ENCODE measurements at regions not wholly inside any gene's neighbourhood (a gene's known extent, or its start where the extent isn't known, plus 50 kb on each side); places are given as distances from the start of the nearest gene placed in this dataset.
"Not testable (repeated sequence)": the region's sequence is repeated elsewhere in the genome, so short reads cannot be mapped to it uniquely, and the experiment has no call there.

DNA sequence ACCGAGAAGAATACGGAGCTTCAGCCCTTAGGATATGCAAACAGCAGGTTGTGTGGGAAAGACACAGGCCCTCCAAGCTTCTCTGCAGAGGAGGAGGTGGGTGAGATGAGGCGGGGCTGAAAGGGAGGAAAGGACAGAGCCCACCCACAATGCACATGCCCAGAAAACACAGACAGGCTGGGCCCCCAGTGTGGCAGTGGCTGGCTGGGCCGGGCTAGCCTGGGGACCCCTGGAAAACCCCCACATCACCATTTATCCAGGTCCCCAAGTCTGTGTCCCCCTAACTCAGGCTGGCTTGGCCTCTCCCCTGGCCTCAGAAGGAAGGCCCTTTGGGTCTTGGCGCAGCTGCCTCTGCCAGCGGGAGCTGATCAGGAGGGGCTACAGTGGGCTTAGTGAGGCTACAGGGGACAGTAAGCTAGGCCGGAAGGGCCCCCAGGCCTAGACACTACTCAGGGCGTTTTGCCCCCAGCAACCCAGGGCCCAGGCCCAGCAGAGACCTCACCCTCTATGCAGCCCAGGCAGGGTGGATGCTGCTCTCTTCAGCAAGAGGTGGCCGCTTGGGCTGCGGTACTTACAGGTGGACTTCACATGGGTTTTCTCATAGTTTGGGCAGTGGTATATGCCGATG is 119.5 kb downstream of the TUBA3C start:
- no peak for DNase-seq (ENCODE audit: low spot score)

DNA sequence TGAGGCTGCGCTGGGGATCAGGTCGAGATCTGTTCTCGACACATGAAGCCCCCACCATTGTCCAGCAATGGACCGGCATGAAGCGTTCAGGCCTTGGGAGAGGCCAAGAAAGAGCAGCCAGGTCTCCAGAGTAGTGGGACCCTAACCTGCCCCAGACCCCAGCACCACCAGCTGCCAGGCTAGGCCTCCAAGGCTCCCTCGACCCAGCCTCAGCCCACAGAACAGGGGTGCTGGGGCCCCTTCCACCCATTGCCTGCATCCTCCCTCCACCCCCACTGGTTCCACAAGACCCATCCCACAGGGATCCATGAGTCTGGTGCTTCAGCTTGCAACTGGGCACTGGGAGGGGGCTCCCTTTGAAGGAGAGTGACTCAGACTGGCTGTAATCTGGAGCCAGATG is 120.3 kb downstream of the TUBA3C start:
- no peak for DNase-seq (ENCODE audit: low spot score)

DNA sequence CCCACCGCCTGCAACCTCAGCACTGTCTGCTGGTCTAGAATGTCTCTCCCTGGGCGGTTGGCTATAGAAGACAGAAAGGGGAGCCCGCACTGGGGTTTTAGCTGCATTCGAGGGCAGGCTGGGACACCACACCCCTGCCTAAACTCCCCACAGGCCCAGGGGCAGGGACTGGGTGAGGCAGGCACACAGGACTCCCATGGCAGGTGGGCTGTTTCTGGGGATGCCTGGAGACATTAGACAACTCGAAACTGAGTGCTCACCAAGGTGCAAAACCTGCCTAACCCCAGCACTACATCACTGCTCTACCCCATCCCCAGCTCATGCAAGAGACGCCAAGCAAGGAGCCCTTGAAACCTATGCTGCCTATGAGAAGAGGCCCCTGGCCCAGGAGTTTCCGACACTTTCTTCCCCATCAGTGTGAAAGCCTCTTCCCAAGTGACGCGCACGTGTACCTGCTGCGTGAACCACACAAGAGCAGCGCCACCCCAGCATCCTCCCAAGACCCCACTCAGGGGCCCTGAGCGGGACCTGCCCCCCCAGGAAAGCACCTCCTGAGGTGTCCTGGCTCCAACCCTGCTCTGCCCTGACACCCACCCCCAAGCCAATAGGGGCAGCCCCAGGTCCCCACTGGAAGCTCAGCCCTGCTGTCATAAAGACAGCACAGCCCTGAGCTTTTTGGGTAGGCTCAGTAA is 121.2 kb downstream of the TUBA3C start:
- no peak for DNase-seq (ENCODE audit: low spot score)

DNA sequence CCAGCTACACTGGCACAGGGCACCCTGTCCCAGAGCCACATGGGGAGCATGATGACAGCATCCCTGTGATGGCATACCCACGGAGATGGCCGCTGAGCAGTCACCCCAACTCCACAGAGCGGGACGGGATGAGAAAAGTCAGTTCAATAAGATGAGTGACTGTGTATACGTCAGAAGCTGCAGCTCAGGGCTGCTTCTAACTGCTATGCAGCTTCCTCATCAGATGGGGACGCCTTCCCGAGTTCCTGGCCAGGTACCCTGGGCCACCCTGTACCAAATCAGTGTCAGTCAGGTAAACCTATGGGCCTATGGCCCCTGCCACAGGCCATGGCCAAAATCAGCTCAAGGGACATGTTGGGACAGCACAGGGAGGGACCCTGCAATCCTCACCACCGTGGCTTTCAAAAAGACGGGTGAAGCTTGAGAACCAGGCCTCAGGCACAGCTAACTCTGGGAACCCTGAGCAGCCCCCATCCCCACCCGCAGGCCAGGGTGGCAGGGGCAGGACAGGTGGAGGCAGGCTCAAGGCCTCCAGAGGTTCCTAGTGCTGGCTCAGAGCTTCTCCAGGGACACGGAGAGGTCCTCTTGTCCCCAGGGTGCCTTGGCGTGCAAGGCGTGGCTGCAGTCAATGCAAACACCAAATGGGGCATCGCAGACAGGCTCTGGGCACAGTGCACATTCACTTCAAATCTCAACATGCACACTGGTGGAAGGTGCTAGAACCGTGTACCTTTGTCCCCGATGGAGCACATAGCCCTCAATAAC is 122.4 kb downstream of the TUBA3C start:
- DNase-seq (ENCODE audit: low spot score) = no peak

DNA sequence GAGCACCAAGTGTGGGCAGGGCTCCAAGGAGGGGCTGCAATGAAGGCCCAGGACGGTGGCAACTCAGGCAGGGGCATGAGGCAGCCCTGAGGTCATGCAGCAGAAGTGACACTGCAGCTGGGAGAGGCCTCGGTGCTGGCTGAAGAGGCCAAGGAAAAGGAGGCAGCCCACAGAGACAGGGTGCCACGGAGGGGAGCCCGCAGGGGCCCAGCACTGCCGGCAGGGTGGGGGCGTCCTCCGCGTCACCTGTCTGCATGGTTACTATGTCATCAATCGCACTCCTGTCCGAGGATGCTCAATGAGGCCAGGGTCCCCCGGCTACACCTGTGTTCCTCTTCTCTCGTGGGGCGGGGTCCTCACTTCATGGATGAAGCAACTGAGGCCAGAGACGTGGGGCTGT is 123.1 kb downstream of the TUBA3C start:
- no peak for DNase-seq (ENCODE audit: low spot score)

DNA sequence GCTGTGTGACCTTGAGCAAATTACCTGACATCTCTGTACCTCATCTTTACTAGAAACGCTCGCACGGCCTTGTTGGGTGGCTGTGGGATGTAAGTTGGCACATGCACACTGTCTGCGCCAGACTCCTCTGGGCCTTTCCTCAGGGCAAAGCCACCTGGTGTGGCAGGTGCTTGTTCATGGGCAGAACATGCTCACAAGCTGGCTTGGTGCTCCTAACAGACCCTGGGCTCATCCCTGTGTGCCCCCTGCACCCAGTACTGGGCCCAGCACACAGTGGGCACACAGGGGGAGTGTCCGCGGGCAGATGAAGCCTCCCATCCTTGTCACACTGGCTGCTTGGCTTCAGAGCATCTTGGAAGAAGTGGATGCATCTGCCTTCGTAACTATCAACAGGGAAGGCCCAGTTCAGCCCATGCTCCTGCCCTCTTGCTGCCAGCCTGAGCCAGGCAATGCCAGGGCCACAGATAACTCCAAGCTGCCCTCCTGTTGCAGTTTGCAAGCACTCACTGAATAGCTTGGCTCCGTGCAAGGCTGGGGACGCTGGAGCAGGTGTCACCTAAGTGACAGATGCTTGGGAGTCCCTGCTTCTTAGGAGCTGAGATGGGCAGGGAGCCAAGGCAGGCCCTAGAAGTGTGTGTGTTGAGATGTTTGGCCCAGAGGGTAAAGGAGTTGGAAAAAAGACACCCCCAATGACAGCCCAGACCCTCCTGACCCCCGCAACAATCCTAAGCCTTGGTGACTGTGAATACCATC is 123.9 kb downstream of the TUBA3C start:
- no peak for DNase-seq (ENCODE audit: low spot score)

DNA sequence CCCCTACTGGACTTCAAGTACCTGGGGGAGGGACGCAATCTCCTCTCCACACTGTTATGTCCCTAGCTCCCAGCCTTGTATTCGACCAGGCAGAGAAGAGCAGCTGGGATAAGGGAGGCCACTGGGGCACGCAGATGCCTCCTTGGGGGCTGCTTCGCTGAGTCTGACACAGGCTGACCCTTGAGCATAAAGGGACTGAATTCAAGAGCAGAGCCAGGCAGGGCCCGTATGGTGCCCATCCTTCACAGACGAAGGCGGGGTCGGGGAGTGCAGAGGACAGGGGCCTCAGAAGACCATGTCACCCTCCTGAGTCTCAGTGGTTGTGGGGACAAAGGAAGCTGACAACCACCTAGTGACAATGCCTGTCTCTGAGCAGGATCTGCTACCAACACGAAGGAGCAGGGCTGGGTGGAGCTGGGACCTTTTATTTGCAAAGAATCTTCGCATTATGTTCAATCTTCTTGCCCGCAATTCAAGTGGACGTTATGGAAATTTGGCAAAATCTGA is 124.6 kb downstream of the TUBA3C start:
- DNase-seq (ENCODE audit: low spot score) = no peak

DNA sequence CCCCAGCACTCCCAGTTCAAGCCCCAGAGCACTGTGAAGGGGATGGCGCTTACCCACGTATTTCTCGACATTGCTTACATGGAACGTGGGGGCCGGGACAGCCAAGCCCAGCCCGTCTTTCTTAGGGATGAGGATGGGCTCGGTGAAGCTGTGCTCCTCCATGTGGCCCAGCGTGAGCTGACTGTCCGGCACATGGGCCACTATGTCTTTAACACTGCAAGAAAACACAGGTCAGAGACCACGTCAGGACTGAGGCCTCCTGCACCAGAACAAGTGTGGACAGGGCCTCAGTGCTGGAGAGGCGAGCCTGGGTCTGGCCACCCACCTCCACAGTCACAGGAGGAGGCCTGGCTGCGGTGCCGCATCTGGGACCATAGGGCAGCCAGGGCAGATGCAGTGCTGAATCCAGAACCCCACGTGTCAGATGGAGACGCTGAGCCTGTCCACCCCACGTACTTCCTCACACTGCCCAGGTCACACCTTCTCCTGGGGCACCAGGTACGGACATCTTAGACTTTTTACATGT is 125.2 kb downstream of the TUBA3C start:
- DNase-seq (ENCODE audit: low spot score) = no peak

DNA sequence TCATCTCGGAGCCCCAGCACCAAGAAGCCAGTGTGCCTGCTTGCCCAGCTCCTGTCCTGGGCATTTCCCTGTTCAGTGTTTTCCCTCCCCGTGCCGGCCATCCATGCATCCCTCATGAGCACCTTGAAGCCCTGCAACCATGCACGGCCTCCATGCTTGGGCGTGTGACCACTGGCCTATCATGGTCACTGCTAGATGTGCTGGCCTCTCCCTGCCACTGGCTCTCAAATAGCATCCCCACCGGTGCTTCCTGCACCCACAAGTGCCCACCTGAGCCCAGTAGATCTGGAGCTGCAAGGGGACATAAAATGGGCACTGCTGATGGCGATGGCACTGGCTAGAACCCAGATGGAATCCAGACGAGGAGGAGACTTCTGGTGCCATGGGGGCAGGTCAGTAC is 126.0 kb downstream of the TUBA3C start:
- no peak for DNase-seq (ENCODE audit: low spot score)

DNA sequence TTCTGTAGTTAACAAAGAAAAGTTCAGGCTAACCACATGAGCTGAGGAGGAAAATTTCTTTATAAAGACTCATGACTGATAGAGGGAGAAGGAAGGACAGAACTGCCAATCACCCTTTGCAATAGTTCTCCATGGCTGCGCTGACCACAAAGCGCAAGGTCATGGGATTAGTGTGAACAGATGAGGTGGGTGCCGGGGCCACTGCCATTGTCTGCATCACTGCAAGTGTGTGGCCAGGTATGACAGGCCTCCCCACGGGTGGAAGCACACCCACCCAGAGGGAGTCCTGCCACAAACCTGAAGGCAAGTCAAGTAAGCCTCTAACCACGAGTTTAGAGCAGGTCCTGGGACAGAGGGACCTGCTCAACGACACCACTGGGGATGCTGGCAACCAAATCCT is 128.1 kb downstream of the TUBA3C start:
- DNase-seq (ENCODE audit: low spot score) = no peak

DNA sequence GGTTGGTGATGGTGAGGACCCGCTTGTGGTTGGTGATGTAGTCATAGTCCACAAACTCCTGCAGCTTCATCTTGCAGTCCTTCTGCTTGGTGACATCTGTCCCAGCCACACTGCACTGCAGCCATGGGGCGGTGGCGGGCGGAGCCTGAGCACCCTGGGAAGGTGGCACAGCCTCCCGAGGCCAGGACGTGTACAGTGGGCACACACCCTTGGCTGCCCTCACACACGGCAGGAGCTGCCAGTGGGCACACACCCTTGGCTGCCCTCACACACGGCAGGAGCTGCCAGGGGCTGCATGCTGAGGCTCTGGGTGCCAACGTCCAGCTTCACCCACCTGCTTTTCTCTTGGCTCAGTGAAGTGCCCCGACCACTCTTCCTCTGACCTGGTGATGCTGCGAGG is 128.7 kb downstream of the TUBA3C start:
- DNase-seq (ENCODE audit: low spot score) = no peak

DNA sequence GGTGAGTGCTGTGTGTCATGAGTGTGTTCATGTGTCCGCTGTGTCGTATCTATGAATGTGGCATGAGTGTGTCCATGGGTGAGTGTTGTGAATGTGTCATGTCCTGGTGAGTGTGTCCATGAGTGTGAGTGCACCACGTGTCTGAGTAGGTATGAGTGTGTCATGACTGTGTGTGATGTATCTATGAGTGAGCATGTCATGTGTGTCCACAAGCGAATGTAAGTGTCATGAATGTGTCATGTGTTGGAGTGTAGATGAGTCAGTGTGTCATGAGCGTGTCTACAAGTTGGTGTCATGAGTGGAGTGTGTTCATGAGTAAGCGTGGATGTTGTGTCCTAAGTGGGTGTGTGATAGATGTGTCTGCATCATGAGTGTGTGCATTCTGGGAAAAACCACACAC is 129.4 kb downstream of the TUBA3C start:
- no peak for DNase-seq (ENCODE audit: low spot score)

DNA sequence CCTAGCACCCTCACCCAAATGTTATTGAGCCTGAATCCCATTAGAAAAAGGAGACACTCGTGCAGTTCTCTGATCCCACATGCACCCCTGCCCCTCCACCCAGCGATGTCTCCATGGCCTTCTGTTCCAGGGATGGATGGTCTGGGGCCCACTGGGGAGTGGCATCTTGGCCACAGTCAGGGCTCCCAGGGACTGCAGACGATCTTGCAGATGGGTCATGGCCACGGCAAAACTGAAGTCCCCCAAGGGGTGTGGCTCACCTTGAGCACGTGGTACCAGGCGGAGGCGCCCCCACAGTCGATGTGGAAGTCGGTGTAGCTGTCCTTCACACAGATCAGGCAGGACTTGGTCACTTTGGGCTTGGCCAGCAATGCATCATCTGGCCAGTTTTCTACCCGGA is 130.7 kb downstream of the TUBA3C start:
- DNase-seq (ENCODE audit: low spot score) = no peak

DNA sequence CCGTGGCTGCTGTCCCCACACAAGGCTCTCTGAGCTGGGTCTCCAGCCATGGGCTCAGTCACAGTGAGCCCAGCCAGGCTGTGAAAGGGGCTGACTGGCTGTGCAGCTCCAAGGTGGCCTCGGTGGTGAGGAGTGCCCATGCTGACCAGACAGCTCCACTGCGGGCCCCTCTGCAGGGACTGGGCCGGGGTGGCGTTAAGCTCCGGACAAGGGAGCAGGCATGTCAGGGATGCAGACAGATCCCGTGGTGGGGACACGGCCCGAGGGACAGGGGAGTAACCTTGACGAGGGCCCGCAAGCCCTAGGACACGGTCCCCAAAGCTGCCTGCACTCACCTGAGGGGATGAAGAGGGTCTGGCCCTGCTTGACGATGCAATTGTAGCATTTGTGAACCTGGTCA is 132.0 kb downstream of the TUBA3C start:
- DNase-seq (ENCODE audit: low spot score) = not testable (repeated sequence)

DNA sequence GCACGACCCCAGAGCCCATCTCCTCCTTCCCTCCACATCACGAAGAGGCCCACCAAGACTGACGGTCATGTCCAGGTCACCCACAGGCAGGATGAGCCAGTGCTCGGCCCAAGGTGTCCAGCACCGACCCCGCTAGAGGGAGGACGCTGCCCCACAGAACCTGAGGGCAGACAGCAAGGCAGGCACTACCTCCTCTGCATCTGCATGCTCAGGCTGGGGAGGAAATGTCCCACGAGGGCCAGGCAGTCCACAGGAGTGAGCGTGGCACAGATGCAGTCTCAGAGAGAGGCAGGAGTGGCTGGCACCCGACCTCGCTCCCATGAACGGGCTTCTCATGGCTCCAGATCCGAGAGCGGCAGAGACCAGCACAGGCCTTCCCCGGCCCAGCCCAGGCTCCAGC is 133.2 kb downstream of the TUBA3C start:
- no peak for DNase-seq (ENCODE audit: low spot score)

DNA sequence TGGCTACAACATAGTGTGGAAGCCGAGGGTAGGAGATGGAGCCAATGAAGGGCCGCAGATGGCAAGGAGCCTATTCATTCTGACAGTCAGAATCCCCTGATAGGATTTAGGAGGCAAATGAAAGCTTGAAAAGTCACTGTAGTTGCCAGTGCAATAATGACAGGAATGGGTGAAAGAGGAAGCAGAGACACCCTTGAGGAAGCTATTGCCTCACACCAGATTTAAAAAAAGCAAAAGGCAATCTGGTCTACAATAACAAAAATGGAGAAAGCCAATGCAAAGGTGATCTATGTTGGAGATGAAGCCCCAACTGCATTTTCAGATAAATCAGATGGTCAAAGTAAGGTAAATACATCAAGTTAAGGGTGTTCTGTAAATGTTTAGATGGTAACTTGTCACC is 158.5 kb downstream of the TUBA3C start:
- no peak for DNase-seq (ENCODE audit: low spot score)

DNA sequence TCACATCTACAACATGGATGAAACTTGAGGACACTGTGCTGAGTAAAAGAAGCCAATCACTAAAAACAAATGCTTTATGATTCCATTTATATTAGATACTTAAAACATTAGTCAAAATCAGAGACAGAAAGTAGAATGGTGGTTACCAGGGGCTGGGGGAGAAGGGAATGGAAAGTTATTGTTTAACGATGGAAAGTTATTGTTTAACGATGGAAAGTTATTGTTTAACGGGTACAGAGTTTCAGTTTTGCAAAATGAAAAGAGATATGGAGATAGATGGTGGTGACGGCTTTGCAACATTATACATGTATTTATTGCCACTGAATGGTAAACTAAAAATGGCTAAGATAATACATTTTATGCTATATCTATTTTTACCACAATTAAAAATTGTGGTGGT is 160.6 kb downstream of the TUBA3C start:
- no peak for DNase-seq (ENCODE audit: low spot score)

DNA sequence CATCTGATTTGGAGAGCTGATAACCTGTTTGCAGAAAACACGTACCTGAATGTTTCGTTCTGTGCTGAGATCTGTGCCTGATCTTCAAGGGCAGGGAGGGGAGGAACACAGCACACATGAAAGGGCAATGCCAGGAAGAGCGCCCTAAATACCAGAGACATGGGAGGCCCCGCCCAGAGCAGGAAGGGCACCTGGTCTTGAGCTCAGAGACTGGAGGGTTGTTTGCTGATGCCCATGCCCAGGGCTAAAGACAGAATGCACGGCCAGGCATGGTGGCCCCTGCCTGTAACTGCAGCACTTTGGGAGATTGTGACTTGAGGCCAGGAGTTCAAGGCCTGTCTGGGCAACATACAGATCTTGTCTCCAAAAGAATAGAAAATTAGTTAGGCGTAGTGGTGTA is 183.2 kb downstream of the TUBA3C start:
- DNase-seq (ENCODE audit: low spot score) = no peak

DNA sequence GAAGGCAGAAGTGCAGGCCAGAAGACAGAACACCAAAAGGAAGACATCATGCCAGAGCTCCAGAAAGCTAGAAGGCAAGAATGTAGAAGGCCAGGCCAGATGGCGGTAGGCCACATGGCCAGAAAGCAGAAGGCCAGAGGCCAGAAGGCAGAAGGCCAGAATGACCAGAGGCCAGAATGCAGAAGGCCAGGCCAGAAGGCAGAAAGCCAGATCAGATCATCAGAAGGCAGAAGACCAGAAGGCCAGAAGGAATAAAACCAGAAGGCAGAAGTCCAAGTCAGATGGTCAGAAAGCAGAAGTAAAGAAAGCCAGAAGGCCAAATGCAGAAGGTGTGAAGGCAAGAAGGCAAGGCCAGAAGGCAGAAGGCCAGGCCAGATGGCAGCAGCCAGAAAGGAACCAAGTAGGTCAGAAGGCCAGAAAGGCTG is 185.0 kb downstream of the TUBA3C start:
- DNase-seq (ENCODE audit: low spot score) = no peak

DNA sequence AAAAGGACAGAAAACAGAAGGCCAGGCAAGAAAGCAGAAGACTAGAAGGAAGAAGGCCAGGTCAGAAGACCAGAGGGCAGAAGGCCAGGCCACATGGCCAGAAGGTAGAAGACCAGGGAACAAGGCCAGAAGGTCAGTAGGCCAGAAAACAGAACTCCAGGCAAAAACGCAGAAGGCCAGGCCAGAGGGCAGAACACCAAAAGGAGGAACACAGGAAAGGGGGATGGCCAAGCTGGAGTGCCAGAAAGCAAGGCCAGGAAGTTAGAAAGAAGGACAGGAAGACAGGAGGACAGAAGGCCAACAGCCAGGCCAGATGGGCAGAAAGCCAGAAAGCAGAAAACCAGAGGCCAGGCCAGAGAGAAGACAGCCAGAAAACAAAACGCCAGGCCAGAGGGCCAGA is 185.4 kb downstream of the TUBA3C start:
- no peak for DNase-seq (ENCODE audit: low spot score)

DNA sequence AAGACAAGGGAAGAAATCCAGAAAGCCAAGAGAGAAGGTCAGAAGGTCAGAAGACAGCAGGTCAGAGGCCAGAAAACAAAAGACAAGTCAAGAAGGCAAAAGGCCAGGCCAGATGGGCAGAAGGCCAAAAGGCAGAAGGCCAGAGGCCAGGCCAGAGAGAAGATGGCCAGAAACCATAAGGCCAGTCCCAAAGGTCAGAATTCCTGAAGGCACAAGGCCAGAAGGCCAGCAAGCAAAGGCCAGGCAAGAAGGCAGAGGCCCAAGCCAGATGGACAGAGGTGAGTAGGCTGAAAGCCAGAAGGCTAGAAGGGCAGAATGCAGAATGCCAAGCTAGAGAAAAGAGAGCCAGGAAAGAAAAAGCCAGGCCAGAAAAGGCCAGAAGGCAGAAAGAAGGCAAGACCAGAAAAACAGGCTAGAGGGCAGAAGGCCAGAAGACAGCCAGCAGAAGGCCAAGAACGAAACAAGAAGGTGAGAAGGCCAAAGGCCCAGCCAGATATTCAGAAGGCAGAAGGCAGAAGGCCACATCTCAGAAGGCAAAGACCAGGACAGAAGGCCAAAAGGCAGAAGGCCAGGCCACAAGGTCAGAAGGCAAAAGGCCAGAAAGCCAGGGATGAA is 186.3 kb downstream of the TUBA3C start:
- no peak for DNase-seq (ENCODE audit: low spot score)

Measured in kidney tubule cell (primary cell).